GM10248 (cell line): ENCODE measurements at regions not wholly inside any gene's neighbourhood (a gene's known extent, or its start where the extent isn't known, plus 50 kb on each side); places are given as distances from the start of the nearest gene placed in this dataset.
"Not testable (repeated sequence)": the region's sequence is repeated elsewhere in the genome, so short reads cannot be mapped to it uniquely, and the experiment has no call there.

Source experiments
- CTCF ChIA-PET: fragments of 300-600 bp; sonication (Branson Sonifier 250); formaldehyde crosslinking; extraction: SDS; loops from one replicate; lab custom pipeline; 2021; ENCODE audit warnings: antibody characterized with exemption; lab: Yijun Ruan, JAX
- POLR2A ChIA-PET: fragments of 350-650 bp; sonication (Branson Sonifier 250); formaldehyde crosslinking; extraction: SDS; loops from one replicate; lab custom pipeline; 2020; ENCODE audit warnings: antibody characterized with exemption; lab: Yijun Ruan, JAX
- DNase-seq: peaks from one replicate; pipeline ENCODE4 v3.0.0; 2012; ENCODE audit errors: extremely low spot score
- TF ChIP-seq, protein P1 (sequence below): IDR thresholded peaks from 2 replicates; pipeline ENCODE4 v1.5.1; 2012; ENCODE audit warnings: mild to moderate bottlenecking, low read depth; ENCODE audit errors: extremely low read depth, missing control alignments, control extremely low read depth

DNA sequence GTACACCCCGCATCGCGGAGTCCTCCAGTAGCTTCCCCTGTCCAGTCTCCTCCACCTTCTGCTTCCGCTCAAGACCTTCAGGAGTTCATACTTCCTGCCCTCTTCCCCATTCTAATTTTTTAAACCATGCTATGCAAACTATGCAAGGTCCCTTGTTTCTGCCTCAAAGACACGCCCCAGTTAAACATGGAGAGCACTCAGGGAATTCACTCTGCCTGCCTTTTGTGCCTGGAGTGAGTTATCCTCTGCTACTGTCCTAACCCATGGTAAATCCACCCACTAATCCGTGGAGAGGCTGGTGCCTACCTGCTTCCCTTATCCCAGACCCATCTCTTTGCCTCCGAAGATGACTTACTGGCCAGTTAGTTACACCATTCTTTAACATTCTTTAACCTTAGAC, 473.7 kb upstream of the JARID2 start:
- ChIA-PET CTCF (interaction anchor here (1.0 kb wide), 1 partner anchor 12 kb away, joined by 3 read pairs; no protein-coding TSS in a partner anchor), POLR2A (no interaction called here)
- TF ChIP-seq, protein P1, sequence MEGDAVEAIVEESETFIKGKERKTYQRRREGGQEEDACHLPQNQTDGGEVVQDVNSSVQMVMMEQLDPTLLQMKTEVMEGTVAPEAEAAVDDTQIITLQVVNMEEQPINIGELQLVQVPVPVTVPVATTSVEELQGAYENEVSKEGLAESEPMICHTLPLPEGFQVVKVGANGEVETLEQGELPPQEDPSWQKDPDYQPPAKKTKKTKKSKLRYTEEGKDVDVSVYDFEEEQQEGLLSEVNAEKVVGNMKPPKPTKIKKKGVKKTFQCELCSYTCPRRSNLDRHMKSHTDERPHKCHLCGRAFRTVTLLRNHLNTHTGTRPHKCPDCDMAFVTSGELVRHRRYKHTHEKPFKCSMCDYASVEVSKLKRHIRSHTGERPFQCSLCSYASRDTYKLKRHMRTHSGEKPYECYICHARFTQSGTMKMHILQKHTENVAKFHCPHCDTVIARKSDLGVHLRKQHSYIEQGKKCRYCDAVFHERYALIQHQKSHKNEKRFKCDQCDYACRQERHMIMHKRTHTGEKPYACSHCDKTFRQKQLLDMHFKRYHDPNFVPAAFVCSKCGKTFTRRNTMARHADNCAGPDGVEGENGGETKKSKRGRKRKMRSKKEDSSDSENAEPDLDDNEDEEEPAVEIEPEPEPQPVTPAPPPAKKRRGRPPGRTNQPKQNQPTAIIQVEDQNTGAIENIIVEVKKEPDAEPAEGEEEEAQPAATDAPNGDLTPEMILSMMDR = no peak
- no peak for DNase-seq

DNA sequence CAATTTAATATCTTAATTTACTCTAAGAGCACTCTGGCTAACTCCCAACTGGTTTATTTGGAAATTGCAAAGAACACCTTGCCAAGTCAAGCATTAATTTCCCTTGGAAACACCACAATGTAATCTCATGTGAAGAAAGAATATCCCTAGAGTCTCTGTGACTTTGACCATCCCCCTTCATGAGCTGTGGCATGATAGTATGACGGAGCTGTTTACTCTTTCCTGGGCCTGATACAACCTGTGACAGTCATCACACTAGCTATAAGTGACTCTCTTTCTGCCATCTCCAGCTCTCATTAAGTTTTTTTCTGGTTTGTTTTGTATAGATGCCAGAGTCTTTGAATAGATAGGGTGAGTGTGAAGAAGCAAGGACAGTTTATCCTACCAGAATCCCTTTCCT, 470.3 kb upstream of the JARID2 start:
- no peak for DNase-seq
- TF ChIP-seq, protein P1 = no peak
- CTCF ChIA-PET = interaction anchor here (0.9 to 2.0 kb wide), 2 partner anchors 14 to 16 kb away, joined by 3 to 7 read pairs; no protein-coding TSS in a partner anchor
- POLR2A ChIA-PET = no interaction called here

DNA sequence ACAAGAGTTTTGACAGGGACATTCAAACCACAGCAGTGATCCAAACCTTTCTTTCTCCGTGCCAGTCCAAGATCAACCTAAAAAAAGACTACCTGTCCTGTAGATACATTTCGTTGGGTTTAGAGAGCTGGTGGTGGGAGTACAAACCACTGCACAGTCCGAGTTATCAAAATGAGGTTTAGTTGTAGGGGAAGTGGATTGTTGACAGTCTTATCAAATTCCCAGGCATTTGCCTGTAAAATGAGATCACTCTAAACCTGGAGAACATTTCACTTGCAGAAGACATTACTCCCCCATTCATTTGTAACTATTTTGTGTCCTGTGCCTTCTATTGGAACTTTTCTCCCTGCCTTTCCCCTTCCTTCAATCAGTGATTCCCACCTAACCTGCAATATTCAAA, 469.6 kb upstream of the JARID2 start:
- TF ChIP-seq, protein P1 = no peak
- ChIA-PET CTCF (interaction anchor here (2.0 kb wide), 1 partner anchor 14 kb away, joined by 7 read pairs; no protein-coding TSS in a partner anchor), POLR2A (no interaction called here)
- DNase-seq = no peak

DNA sequence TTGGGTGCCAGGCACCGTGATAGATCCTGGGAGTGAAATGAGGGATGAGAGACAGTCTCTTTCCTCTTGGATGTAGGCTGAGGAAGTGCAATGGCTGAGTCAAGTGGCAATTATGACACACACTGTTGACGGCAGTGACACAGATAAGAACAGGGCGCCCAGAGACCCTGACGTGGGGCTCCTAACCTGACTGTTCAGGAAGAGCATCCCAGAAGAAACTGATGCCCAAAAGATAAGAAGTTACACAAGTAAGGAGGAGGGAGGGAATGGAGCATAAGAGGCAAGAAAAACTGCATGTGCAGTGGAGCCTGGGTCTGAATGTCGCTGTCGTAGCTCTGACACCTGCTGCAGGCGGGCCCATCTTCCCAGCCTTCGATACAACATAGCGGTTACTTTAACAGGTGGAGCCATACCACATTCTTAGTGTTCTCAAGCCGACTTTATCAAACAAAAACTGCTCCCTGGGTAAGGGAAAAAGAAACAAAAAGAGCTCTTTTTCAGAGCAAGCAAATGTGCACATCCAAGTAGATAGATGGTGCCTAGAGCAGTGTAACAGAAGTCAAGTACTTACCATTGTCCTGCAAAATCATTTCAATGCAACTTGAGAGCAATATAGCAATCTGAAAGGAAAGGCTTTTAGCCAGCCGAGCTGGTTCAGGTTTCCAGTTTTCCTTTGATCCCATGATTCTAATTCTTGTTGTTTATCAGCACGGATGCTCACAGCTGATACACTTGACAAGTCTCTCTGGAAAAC, 463.9 kb upstream of the JARID2 start:
- TF ChIP-seq, protein P1 = no peak
- ChIA-PET CTCF (interaction anchor here (1.0 kb wide), 1 partner anchor 15 kb away, joined by 4 read pairs; no protein-coding TSS in a partner anchor), POLR2A (no interaction called here)
- DNase-seq = no peak

DNA sequence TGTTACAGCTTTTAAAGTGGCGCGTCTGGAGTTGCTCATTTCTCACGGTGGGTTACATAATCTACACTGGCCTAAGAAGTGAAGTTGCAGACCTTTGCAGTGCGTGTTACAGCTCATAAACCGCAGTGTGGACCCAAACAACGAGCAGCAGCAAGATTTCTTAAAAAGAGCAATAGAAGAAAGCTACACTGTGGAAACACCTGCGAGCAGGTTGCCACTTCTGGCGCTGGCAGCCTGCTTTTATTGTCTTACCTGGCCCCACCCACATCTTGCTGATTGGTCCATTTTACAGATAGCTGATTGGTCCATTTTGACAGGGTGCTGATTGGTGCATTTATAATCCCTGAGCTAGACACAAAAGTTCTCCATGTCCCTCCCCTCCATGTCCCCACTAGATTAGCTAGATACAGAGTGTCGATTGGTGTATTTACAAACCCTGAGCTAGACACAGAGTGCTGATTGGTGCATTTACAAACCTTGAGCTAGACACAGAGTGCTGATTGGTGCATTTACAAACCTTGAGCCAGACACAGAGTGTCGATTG, 462.9 kb upstream of the JARID2 start:
- DNase-seq, POLR2A ChIA-PET: not testable (repeated sequence)
- CTCF ChIA-PET = interaction anchor here (1.0 kb wide), 2 partner anchors 13 to 14 kb away, joined by 3 to 4 read pairs; no protein-coding TSS in a partner anchor

DNA sequence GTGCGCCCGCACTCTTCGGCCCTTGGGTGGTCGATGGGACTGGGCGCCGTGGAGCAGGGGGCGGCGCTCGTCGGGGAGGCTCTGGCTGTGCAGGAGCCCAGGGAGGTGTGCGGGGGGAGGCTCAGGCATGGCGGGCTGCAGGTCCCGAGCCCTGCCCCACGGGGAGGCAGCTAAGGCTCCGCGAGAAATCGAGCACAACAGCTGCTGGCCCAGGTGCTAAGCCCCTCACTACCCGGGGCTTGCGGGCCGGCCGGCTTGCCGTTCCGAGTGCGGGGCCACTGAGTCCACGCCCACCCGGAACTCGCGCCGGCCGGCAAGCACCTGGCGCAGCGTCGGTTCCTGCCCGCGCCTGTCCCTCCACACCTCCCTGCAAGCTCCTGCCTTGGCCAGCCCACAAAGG, 462.3 kb upstream of the JARID2 start:
- CTCF ChIA-PET = interaction anchor here (1.0 kb wide), 1 partner anchor 14 kb away, joined by 3 read pairs; no protein-coding TSS in a partner anchor
- POLR2A ChIA-PET = no interaction called here
- TF ChIP-seq, protein P1 = no peak
- DNase-seq = no peak
